ENCODE measurements at regions not wholly inside any gene's neighbourhood (a gene's known extent, or its start where the extent isn't known, plus 50 kb on each side); places are given as distances from the start of the nearest gene placed in this dataset.

GRCh38 chr2:128636802-128637147 is 318.1 kb upstream of the HS6ST1 start:
- WGBS (ENCODE audit: insufficient coverage, low coverage, missing lambda C conversion rate): 5% methylated on average over 5 of the region's 5 CpGs

More at GRCh38 chr2:128636802-128637147, 318.1 kb upstream of the HS6ST1 start:
- Histone ChIP-seq H3K36me3 (ENCODE audit: control insufficient read depth, insufficient read depth, low read length) (no peaks in the 10 kb centered on the region), H4K20me1 (replicated peaks; ENCODE audit: control insufficient read depth, insufficient read depth, low read length) (no peaks in the 10 kb centered on the region), H3K27ac (ENCODE audit: extremely low read depth, low read depth, low read length) (no peak overlapping the region), H3K9ac (ENCODE audit: insufficient read depth in 1 of 2, low read depth in 2 of 2, low read length in 2 of 2) (no peak overlapping the region), H3K4me1 (replicated peaks in 1 of 2; ENCODE audit: control insufficient read depth in 2 of 2, insufficient read depth in 2 of 2, low read length in 2 of 2) (no peaks in the 10 kb centered on the region), H3K9me1 (ENCODE audit: control insufficient read depth, insufficient read depth, low read length) (no peaks in the 10 kb centered on the region), H3K9me3 (replicated peaks; ENCODE audit: control insufficient read depth, insufficient read depth, low read depth, low read length) (no peaks in the 10 kb centered on the region), H3K4me3 (no peak overlapping the region), H3K79me2 (ENCODE audit: control insufficient read depth, insufficient read depth, low read length) (no peaks in the 10 kb centered on the region), H2AFZ (ENCODE audit: low read depth, low read length) (no peak overlapping the region), H3K4me2 (ENCODE audit: insufficient read depth, low read length) (no peak overlapping the region), H3K27me3 (ENCODE audit: control insufficient read depth in 2 of 2, insufficient read depth in 2 of 2, low read length in 2 of 2) (peaks cover 14 to 54% of the 10 kb centered on the region in 2 experiments; a peak in 4 of 5 replicates)
- ATAC-seq (no peak), DNase-seq (ENCODE audit: extremely low read depth in 1 of 4, low spot score in 3 of 4) (no peak), FAIRE-seq (no peak)
- TF ChIP-seq, protein P1, sequence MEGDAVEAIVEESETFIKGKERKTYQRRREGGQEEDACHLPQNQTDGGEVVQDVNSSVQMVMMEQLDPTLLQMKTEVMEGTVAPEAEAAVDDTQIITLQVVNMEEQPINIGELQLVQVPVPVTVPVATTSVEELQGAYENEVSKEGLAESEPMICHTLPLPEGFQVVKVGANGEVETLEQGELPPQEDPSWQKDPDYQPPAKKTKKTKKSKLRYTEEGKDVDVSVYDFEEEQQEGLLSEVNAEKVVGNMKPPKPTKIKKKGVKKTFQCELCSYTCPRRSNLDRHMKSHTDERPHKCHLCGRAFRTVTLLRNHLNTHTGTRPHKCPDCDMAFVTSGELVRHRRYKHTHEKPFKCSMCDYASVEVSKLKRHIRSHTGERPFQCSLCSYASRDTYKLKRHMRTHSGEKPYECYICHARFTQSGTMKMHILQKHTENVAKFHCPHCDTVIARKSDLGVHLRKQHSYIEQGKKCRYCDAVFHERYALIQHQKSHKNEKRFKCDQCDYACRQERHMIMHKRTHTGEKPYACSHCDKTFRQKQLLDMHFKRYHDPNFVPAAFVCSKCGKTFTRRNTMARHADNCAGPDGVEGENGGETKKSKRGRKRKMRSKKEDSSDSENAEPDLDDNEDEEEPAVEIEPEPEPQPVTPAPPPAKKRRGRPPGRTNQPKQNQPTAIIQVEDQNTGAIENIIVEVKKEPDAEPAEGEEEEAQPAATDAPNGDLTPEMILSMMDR (IDR thresholded peaks at IDR 0.05 in 2 of 3, conservative IDR thresholded peaks at IDR 0.05 in 1 of 3; ENCODE audit: insufficient read depth in 2 of 3, low read depth in 1 of 3, low read length in 3 of 3): no peak
- TF ChIP-seq, protein P2, sequence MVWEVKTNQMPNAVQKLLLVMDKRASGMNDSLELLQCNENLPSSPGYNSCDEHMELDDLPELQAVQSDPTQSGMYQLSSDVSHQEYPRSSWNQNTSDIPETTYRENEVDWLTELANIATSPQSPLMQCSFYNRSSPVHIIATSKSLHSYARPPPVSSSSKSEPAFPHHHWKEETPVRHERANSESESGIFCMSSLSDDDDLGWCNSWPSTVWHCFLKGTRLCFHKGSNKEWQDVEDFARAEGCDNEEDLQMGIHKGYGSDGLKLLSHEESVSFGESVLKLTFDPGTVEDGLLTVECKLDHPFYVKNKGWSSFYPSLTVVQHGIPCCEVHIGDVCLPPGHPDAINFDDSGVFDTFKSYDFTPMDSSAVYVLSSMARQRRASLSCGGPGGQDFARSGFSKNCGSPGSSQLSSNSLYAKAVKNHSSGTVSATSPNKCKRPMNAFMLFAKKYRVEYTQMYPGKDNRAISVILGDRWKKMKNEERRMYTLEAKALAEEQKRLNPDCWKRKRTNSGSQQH (CRISPR knock-in tag; IDR thresholded peaks at IDR 0.05): no peak
- TF ChIP-seq, protein P3, sequence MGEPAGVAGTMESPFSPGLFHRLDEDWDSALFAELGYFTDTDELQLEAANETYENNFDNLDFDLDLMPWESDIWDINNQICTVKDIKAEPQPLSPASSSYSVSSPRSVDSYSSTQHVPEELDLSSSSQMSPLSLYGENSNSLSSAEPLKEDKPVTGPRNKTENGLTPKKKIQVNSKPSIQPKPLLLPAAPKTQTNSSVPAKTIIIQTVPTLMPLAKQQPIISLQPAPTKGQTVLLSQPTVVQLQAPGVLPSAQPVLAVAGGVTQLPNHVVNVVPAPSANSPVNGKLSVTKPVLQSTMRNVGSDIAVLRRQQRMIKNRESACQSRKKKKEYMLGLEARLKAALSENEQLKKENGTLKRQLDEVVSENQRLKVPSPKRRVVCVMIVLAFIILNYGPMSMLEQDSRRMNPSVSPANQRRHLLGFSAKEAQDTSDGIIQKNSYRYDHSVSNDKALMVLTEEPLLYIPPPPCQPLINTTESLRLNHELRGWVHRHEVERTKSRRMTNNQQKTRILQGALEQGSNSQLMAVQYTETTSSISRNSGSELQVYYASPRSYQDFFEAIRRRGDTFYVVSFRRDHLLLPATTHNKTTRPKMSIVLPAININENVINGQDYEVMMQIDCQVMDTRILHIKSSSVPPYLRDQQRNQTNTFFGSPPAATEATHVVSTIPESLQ (CRISPR knock-in tag; IDR thresholded peaks at IDR 0.05): no peak
- TF ChIP-seq HNRNPH1 (optimal IDR thresholded peaks at IDR 0.05; ENCODE audit: low read depth, low read length): no peak
- no peak for TF ChIP-seq MEF2A (IDR thresholded peaks at IDR 0.05; ENCODE audit: control insufficient read depth, low read depth, low read length)
- no peak for TF ChIP-seq ZNF449 (CRISPR knock-in tag; IDR thresholded peaks at IDR 0.05)
- no peak for TF ChIP-seq NCOA1 (IDR thresholded peaks at IDR 0.05; ENCODE audit: low read depth)
- TF ChIP-seq ZNF224 (CRISPR knock-in tag; IDR thresholded peaks at IDR 0.05): no peak
- TF ChIP-seq FOXJ3 (CRISPR knock-in tag; IDR thresholded peaks at IDR 0.05): no peak
- TF ChIP-seq, protein P4, sequence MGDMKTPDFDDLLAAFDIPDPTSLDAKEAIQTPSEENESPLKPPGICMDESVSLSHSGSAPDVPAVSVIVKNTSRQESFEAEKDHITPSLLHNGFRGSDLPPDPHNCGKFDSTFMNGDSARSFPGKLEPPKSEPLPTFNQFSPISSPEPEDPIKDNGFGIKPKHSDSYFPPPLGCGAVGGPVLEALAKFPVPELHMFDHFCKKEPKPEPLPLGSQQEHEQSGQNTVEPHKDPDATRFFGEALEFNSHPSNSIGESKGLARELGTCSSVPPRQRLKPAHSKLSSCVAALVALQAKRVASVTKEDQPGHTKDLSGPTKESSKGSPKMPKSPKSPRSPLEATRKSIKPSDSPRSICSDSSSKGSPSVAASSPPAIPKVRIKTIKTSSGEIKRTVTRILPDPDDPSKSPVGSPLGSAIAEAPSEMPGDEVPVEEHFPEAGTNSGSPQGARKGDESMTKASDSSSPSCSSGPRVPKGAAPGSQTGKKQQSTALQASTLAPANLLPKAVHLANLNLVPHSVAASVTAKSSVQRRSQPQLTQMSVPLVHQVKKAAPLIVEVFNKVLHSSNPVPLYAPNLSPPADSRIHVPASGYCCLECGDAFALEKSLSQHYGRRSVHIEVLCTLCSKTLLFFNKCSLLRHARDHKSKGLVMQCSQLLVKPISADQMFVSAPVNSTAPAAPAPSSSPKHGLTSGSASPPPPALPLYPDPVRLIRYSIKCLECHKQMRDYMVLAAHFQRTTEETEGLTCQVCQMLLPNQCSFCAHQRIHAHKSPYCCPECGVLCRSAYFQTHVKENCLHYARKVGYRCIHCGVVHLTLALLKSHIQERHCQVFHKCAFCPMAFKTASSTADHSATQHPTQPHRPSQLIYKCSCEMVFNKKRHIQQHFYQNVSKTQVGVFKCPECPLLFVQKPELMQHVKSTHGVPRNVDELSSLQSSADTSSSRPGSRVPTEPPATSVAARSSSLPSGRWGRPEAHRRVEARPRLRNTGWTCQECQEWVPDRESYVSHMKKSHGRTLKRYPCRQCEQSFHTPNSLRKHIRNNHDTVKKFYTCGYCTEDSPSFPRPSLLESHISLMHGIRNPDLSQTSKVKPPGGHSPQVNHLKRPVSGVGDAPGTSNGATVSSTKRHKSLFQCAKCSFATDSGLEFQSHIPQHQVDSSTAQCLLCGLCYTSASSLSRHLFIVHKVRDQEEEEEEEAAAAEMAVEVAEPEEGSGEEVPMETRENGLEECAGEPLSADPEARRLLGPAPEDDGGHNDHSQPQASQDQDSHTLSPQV (IDR thresholded peaks at IDR 0.05): no peak
- no peak for TF ChIP-seq CBX1 (IDR thresholded peaks at IDR 0.05; ENCODE audit: low read depth)
- in situ Hi-C loops (cut with MboI) (no loop called here), intact Hi-C loops (cut with micrococcal nuclease) (no loop called here)
- BruUV-seq (replicated peaks): no TSS peak
- POLR2A ChIA-PET: no interaction called here
- CTCF ChIA-PET (ENCODE audit: low intra/inter-chr PET ratio): no interaction called here
